CD4-positive, alpha-beta T cell treated with Interleukin-6 for 4 hours (primary cell): ENCODE measurements at regions not wholly inside any gene's neighbourhood (a gene's known extent, or its start where the extent isn't known, plus 50 kb on each side); places are given as distances from the start of the nearest gene placed in this dataset.
"Not testable (repeated sequence)": the region's sequence is repeated elsewhere in the genome, so short reads cannot be mapped to it uniquely, and the experiment has no call there.

Experiments used
- DNase-seq: peaks from one replicate; pipeline ENCODE4 v3.0.0-alpha.2; 2020; ENCODE audit warnings: mixed read lengths

GRCh38 chr3:118144919-118145318 lies 889.7 kb downstream of the IGSF11 start:
- DNase-seq, result no peak

DNA sequence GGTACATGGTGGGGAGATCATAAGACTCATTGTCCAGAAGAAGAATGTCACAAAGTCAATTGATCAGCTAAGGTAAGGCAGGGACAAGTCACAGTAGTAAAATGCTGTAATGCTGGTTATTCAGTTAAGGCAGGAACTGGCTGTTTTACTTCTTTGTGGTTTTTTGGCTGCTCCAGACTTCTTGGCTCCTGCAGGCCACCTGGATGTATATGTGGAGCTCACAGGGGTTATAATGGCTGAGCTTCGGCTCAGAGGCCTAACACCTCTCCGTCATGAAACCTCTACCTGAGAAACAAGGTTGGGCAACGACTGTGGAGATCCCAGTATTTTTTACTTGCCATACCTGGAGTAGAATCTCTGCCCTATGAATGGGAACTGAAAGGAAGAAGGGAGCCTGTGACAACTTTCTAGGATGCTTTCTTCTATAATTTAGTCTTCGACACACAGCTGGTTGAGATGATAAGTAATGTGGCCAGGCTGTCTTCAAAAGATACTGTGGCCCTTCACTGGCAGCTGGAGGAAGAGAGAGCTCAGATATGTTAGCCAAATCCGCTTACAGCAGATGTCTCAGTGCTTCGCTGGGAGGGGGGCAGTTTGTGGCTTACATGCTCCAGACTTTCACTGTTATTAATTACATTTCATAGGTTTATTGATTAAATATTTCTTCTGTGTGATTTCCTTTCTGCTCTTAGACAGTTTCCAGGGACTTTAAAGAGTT lies 887.8 kb downstream of the IGSF11 start:
- DNase-seq, result no peak

DNA sequence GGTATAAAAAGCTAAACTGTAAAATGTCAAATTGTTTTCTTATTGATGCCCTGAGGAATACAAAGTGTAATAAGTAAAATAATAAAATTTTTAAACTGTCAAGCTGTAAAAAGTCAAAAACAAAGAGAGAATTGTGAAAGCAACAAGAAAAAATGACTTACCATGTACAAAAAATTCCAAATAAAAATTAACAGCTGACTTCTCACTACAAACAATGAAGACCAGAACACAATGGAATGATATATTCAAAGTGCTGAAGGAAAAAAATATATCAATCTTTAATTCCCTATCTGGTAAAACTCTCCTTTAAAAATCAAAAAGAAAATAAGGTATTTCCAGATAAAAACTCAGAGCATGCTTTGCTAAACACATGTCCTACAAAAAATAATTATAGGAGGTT lies 883.5 kb downstream of the IGSF11 start:
- no peak for DNase-seq

DNA sequence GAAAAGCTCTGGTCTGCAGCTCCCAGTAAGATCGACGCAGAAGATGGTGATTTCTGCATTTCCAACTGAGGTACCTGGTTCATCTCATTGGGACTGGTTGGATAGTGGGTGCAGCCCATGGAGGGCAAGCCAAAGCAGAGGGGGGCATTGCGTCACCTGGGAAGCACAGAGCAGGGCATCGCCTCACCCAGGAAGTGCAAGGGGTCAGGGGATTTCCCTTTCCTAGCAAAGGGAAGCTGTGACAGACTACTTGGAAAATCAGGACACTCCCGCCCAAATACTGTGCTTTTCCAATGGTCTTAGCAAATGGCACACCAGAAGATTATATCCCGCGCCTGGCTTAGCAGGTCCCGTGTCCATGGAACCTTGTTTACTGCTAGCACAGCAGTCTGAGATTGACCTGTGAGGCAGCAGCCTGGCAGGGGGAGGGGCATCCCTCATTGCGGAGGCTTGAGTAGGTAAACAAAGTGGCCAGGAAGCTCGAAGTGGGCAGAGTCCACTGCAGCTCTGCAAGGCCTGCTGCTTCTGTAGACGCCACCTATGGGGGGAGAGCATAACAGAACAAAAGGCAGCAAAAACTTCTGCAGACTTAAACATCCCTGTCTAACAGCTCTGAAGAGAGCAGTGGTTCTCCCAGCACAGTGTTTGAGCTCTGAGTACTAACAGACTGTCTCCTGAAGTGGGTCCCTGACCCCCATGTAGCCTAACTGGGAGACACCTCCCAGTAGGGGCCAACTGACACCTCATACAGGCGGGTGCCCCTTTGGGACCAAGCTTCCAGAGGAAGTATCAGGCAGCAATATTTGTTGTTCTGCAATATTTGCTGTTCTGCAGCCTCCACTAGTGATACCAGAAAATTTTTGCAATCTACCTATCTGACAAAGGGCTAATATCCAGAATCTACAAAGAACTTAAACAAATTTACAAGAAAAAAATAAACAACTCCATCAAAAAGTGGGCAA lies 871.7 kb downstream of the IGSF11 start:
- DNase-seq, result not testable (repeated sequence)

DNA sequence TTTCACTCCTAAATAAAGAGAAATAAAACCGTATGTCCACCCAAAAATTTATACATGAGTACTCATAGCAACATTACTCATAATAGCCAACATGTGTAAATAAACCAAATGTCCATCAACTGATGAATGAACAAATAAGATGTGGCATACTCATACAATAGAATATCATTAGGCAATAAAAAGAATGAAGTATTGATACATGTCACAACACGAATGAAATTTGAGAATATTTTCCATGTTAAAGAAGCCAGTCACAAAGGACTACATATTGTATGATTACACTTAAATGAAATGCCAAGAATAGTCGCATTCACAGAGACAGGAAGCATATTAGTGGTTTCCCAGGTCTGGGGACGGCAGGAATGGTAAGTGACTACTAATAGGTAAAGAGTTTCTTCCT lies 869.2 kb downstream of the IGSF11 start:
- no peak for DNase-seq

DNA sequence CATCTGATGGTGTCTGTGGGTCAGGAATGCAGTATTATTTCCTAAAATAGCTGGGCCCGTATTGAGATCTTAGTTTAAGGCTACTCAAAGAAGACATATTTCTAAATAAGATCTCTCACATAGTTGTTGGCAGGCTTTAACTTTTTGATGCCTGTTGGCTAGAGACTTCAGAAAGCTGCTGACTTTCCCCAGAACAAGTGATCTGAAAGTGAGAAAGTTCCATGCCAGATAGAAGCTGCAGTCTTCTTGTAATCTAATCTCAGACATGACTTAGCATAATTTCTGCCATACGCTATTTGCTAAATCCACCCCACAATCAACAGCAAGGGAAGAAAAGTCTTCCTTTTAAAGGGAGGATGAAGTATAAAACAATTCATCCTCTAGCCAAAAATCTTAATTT lies 867.1 kb downstream of the IGSF11 start:
- no peak for DNase-seq

GRCh38 chr3:118168175-118168574 lies 866.5 kb downstream of the IGSF11 start:
- DNase-seq, result no peak

DNA sequence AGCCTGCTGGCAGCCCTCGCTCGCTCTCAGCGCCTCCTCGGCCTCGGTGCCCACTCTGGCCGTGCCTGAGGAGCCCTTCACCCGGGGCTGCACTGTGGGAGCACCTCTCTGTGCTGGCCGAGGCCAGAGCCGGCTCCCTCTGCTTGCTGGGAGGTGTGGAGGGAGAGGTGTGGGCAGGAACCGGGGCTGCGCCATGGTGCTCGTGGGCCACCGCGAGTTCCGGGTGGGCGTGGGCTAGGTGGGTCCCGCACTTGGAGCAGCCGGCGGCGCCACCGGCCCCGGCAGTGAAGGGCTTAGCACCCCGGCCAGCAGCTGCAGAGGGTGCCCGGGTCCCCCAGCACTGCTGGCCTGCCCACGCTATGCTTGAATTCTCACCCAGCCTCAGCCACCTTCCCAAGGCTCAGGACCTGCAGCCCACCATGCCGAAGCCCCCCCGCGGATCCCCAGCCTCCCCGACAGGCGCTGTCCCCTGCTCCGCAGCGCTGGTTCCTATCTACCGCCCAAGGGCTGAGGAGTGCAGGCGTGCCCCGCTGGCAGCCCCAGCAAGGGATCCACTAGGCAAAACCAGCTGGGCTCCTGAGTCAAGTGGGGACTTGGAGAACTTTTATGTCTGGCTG lies 863.3 kb downstream of the IGSF11 start:
- no peak for DNase-seq

DNA sequence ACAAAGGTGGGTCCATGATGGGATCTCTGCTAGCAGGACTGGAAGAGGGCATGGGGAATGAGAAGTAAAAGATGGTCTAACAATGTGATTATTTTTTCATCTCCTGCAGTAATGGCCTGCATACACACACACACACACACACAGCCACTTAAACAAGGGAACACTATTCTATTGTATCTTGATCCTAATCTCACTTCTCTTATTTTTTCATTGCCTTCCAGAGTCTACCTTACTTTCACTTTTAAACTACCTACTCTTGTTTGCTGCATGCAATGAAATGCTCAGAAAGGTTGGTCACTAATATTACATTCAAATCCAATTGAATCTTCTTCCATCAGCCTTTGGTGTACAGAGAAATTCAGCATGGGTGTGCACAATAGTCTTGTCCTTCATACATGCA lies 853.8 kb downstream of the IGSF11 start:
- no peak for DNase-seq

- no peak for DNase-seq
Measured at GRCh38 chr3:118181274-118181673, 853.4 kb downstream of the IGSF11 start.

DNA sequence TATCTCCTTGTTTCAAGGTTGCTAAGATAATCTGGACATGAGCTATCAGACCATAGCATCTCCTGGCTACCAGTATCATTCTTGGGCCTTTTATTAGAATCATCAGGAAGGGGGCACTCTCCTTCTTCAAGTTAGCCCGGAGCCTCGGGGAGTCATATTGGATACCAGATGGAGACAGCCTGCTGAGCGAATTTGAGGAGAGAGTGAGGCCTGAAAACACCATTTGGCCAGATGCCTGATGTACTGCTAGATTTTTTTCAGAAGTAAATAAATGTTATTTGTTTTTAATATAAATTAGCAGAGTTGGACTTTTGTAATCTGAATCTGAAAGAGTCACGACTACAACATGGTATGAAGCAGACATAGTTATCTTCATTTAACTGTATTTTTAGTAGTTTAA lies 848.6 kb downstream of the IGSF11 start:
- DNase-seq, result no peak

- DNase-seq, result no peak
Measured at GRCh38 chr3:118187221-118187620, 847.4 kb downstream of the IGSF11 start.

DNA sequence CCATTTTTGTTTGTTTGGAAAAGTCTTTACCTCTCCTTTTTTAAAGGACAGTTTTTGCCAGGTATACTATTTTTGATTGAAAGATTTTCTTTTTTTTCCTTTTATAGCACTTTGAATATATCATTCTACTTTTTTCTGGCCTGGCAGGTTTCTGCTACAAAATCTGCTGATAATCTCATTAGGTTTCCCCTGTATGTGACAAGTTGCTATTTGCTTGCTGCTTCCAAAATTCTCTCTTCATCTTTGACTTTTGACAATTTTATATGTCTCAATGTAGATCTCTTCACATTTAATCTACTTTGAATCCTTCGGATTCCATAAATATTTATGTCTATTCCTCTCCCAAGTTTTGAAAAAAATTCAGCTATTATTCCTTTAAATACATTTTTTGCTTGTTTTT lies 838.5 kb downstream of the IGSF11 start:
- DNase-seq, result no peak

- no peak for DNase-seq
Measured at GRCh38 chr3:118199044-118199443, 835.6 kb downstream of the IGSF11 start.

GRCh38 chr3:118204052-118204656 lies 830.5 kb downstream of the IGSF11 start:
- no peak for DNase-seq

DNA sequence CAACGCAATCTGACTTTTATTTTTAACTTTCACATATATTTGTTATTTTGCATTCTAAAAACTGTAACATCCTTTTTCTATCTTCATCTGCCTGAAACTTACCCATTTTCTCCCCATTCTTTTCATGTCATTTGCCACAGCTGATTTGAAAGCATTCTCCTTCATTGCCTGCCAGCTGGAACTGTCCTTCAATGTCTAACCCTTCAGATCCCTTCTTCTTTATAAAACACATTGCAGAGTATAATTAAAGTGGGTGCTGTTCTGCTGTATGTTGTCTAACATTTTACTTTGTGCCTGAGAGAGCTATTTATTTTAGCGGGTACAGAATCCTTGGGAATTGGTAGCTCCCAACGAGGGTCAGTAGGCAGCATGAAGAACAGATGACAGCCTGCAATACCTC lies 827.4 kb downstream of the IGSF11 start:
- DNase-seq, result no peak

GRCh38 chr3:118208642-118209041 lies 826.0 kb downstream of the IGSF11 start:
- DNase-seq, result no peak

GRCh38 chr3:118213892-118214291 lies 820.8 kb downstream of the IGSF11 start:
- no peak for DNase-seq

DNA sequence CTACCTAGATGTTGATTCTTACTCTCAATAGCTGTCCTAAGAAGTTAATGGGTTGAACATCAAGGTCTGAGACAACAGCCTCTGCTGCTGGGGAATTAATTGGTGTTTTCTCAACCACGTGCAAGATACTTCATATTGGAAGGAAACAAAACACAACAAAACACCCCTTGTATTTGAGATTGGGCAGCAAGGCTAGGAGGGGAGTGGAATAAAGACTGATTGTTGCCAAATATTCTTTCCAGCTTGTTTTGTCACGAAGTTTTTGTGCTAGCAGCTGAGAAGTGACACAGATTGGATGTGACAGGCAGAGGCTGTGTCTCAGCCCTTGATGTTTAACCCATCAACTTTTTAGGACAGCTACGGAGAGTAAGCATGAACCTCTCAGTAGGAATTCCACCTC lies 808.4 kb downstream of the IGSF11 start:
- DNase-seq, result no peak

DNA sequence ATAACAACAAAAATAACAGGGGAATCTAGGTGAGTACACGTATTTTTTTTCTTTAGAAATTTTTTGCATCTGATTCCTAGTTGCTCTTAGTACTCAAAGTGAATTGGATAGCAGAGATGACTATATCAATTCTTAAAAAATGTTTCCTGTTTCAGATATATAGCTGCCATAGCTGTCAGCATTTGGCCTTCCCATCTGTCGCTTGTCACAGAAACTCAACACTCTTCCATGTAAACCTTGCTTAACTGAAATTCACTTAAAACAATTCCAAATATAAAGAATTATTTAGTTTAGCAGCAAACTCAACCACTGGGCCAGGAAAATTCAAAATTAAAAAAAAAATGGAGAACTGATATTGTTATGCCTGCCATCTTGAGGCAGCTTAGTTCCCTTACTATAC lies 807.5 kb downstream of the IGSF11 start:
- no peak for DNase-seq

DNA sequence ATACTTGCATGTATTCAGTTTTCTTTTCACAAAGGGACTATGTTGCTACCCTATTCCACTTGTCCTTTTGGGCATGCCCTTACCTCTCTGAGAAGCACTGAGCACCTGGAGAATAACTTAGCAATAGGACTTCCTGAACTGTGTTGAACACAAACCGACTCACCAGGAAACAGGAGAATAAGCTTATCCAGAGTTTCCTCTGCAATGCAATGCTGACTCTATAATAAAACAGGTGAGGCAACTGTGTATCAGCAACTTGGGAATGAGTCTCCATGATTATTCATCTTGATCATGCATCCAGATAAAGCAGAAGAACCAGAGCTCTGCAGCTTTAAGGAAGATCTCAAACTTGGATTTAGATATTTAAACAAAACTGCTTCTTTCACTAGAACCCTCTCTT lies 806.5 kb downstream of the IGSF11 start:
- no peak for DNase-seq

DNA sequence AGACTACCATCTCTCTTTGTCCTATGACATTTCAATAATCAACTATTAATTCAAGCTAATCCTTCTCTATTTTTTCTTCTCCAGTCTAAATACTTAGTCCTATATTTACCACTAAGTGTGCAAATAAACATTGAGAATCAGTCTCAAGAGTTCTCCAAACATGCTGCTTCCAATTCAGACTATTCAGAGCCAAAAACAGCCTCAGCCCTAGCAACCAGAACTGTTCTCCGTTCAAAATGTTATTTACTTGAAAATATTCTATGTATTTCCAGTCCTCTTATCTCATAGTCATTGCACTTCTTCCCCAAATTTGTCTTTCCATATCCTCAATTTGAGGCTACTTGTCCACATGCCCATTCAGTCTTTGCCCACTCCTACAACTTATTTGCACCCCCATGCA lies 805.5 kb downstream of the IGSF11 start:
- DNase-seq, result no peak

GRCh38 chr3:118231578-118231977 lies 803.1 kb downstream of the IGSF11 start:
- no peak for DNase-seq
